HepG2 (cell line): ENCODE measurements at regions not wholly inside any gene's neighbourhood (a gene's known extent, or its start where the extent isn't known, plus 50 kb on each side); places are given as distances from the start of the nearest gene placed in this dataset.
A peak's percentile ranks its signal among the peaks of the same experiment; 100 is the strongest.

ENCODE experiments used
- AHDC1 ChIP-seq: sonication (generic); formaldehyde crosslinking; IDR thresholded peaks from 2 replicates; pipeline ENCODE4 v1.5.1; 2020; ENCODE audit warnings: mild to moderate bottlenecking, missing genetic modification reagents, borderline replicate concordance
- ARNTL ChIP-seq: sonication (generic); formaldehyde crosslinking; IDR thresholded peaks from 2 replicates; pipeline ENCODE4 v1.4.0; 2020; ENCODE audit warnings: mild to moderate bottlenecking, missing genetic modification reagents
- FOXP4 ChIP-seq: sonication (generic); formaldehyde crosslinking; IDR thresholded peaks from 2 replicates; pipeline ENCODE4 v1.4.0; 2020; ENCODE audit warnings: missing genetic modification reagents
- HNF4A ChIP-seq: sonication (generic); formaldehyde crosslinking; IDR thresholded peaks from 2 replicates; pipeline ENCODE4 v1.4.0; 2020; ENCODE audit warnings: missing genetic modification reagents
- KAT2B ChIP-seq: fragments of 150-350 bp; IDR thresholded peaks from 2 replicates; pipeline ENCODE4 v1.6.1; 2014; ENCODE audit warnings: low read depth, low read length, borderline replicate concordance
- MLX ChIP-seq: IDR thresholded peaks from 2 replicates; pipeline ENCODE4 v1.6.1; 2016
- RBFOX2 ChIP-seq: fragments of 200-400 bp; formaldehyde crosslinking; IDR thresholded peaks from 2 replicates; pipeline ENCODE4 v1.6.1; 2017; ENCODE audit warnings: low read depth, mild to moderate bottlenecking, low read length
- SALL2 ChIP-seq: sonication (generic); formaldehyde crosslinking; IDR thresholded peaks from 2 replicates; pipeline ENCODE4 v1.8.1; 2023; ENCODE audit warnings: mild to moderate bottlenecking, missing genetic modification reagents, inconsistent platforms
- TFAP4 ChIP-seq: sonication (generic); IDR thresholded peaks from 2 replicates; pipeline ENCODE4 v1.6.1; 2016; ENCODE audit warnings: low read depth, borderline replicate concordance
- THAP8 ChIP-seq: sonication (generic); formaldehyde crosslinking; IDR thresholded peaks from 2 replicates; pipeline ENCODE4 v1.5.1; 2020; ENCODE audit warnings: missing genetic modification reagents, mild to moderate bottlenecking, borderline replicate concordance
- ZBTB20 ChIP-seq: sonication (generic); formaldehyde crosslinking; IDR thresholded peaks from 2 replicates; pipeline ENCODE4 v1.8.1; 2023; ENCODE audit warnings: missing genetic modification reagents, low read depth, mild to moderate bottlenecking, borderline replicate concordance
- ZBTB38 ChIP-seq: sonication (generic); formaldehyde crosslinking; IDR thresholded peaks from 2 replicates; pipeline ENCODE4 v1.5.1; 2020; ENCODE audit warnings: mild to moderate bottlenecking, missing genetic modification reagents
- ZEB1 ChIP-seq: IDR thresholded peaks from 2 replicates; pipeline ENCODE4 v1.6.1; 2012; ENCODE audit warnings: mild to moderate bottlenecking, low read depth, inconsistent platforms; ENCODE audit not compliant: insufficient replicate concordance
- ZNF280D ChIP-seq: sonication (generic); formaldehyde crosslinking; IDR thresholded peaks from 2 replicates; pipeline ENCODE4 v1.5.1; 2020; ENCODE audit warnings: mild to moderate bottlenecking, missing genetic modification reagents
- ZNF543 ChIP-seq: sonication (generic); formaldehyde crosslinking; IDR thresholded peaks from 2 replicates; pipeline ENCODE4 v1.4.0; 2020; ENCODE audit warnings: mild to moderate bottlenecking, missing genetic modification reagents
- ZNF552 ChIP-seq: sonication (generic); formaldehyde crosslinking; IDR thresholded peaks from 2 replicates; pipeline ENCODE4 v1.9.0; 2022; ENCODE audit warnings: missing genetic modification reagents, mild to moderate bottlenecking, borderline replicate concordance
- ZNF598 ChIP-seq: sonication (generic); formaldehyde crosslinking; IDR thresholded peaks from 2 replicates; pipeline ENCODE4 v1.5.1; 2020; ENCODE audit warnings: mild to moderate bottlenecking, missing genetic modification reagents, borderline replicate concordance

- 0 out of 2 replicates have a peak, but pooled peaks have one; percentile 19 for TF ChIP-seq AHDC1 (CRISPR knock-in tag)
- no peak for TF ChIP-seq ZEB1
- TF ChIP-seq ZNF543 (CRISPR knock-in tag) = no peak
- no peak for TF ChIP-seq ZNF598
- TF ChIP-seq KAT2B = no peak
- no peak for TF ChIP-seq THAP8 (CRISPR knock-in tag)
- TF ChIP-seq FOXP4 = peak; percentile 78
- no peak for TF ChIP-seq SALL2 (CRISPR knock-in tag)
- peak; percentile 49; the same call in 1 of the 2 replicates for TF ChIP-seq ZBTB20 (CRISPR knock-in tag)
- no peak for TF ChIP-seq RBFOX2
- TF ChIP-seq ZNF280D (CRISPR knock-in tag) = no peak
- no peak for TF ChIP-seq ARNTL (CRISPR knock-in tag)
- TF ChIP-seq ZBTB38 (CRISPR knock-in tag) = 0 out of 2 replicates have a peak, but pooled peaks have one; percentile 33
- peak; percentile 70 for TF ChIP-seq HNF4A (CRISPR knock-in tag)
- TF ChIP-seq MLX = 0 out of 2 replicates have a peak, but pooled peaks have one; percentile 42
- TF ChIP-seq TFAP4 = peak; percentile 28; the same call in 1 of the 2 replicates
- no peak for TF ChIP-seq ZNF552 (CRISPR knock-in tag)
Measured at GRCh38 chr9:82583524-82583923, 479.4 kb downstream of the RASEF start (continued).
